Activated CD8-positive, alpha-beta memory T cell treated with anti-CD3 and anti-CD28 coated beads, Interleukin-2, amount 50 U/mL, for 1 hour (primary cell): ENCODE measurements at regions not wholly inside any gene's neighbourhood (a gene's known extent, or its start where the extent isn't known, plus 50 kb on each side); places are given as distances from the start of the nearest gene placed in this dataset.
"Not testable (repeated sequence)": the region's sequence is repeated elsewhere in the genome, so short reads cannot be mapped to it uniquely, and the experiment has no call there.

Experiments
- DNase-seq: peaks from one replicate; pipeline ENCODE4 v3.0.0-alpha.2; 2020; ENCODE audit errors: extremely low read depth

- no peak for DNase-seq
Measured at GRCh38 chr18:8991155-8991554, 111.3 kb upstream of the NDUFV2 start.

DNA sequence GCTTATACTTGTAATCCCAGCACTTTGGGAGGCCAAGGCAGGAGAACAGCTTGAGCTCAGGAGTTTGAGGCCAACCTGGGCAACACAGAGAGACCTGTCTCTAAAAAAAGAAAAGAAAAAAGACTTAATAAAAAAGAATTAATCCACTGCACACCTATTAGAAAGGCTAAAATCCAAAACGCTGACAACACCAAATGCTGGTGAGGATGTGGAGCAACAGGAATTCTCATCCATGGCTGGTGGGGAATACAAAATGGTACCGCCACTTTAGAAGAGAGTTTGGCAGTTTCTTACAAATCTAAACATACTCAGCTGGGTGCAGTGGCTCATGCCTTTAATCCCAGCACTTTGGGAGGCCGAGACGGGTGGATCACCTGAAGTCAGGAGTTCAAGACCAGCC lies 110.0 kb upstream of the NDUFV2 start:
- DNase-seq, result not testable (repeated sequence)

GRCh38 chr18:8994603-8995002 lies 107.9 kb upstream of the NDUFV2 start:
- DNase-seq, result no peak

DNA sequence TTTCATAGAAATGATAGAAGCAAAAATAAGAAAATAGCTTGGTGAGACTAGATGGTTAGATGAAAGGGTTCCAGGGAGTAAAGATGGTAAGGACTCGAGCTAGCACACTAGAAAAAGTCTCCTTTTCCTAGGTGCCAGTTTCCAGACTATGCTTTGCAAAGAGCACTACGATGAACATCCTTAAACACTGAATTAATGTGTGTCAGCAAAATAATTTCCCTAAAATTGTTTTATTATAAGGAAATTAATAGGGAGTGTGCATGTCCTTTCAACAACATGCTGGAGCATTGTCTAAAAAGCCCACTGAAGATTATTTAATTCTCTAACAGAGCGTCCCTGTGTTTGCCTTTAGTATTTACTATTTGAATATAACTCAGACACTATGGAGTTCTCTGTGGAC lies 107.4 kb upstream of the NDUFV2 start:
- no peak for DNase-seq

DNA sequence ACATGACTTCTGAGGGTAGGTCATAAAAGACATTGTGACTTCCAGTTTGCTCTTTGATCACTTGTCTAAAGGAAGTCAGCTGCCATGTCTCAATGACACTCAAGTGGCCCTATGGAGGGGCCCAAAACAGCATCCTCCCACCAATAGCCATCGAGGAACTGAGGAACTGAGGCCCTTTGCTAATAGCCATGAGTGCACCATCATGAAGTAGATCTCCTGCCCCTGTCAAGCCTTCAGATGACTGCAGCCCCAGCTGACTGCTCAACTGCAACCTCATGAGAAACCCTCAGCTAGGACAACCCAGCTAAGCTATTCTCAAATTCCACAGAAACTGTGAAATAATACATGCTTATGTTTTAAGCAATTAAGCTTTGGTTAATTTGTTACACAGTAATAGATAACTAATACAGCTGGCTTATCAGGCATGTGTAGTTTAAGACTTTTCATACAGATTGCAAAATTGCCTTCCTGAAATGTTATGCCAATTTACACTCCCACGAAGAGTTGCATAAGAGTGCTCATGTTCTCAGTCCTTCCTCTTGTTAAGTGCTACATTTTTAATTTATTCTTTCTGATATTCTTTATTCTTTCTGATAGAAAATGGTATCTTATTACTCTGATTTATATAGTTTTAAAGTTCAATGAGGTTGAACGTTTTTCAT lies 105.6 kb upstream of the NDUFV2 start:
- DNase-seq, result no peak

DNA sequence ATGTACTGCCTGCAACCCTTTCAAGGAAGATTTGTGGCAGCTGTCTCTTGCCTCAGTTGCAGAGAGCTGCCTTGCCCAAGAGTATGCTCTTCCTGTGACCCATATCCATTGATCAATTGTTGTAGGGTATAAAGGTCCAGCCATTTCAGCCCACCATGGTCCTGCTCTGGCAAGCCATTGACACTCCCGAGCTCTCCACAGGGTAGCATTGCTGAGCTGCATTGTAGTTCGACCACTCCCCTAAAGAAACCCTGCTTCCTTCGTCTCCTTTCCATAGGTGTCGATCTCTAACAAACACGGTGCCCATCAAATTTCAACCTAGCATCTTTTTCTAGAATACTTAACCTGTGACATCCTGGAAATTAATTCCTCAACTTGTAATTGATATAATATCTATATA lies 104.9 kb upstream of the NDUFV2 start:
- no peak for DNase-seq

- DNase-seq, result no peak
Measured at GRCh38 chr18:8998481-8999217, 103.8 kb upstream of the NDUFV2 start.

DNA sequence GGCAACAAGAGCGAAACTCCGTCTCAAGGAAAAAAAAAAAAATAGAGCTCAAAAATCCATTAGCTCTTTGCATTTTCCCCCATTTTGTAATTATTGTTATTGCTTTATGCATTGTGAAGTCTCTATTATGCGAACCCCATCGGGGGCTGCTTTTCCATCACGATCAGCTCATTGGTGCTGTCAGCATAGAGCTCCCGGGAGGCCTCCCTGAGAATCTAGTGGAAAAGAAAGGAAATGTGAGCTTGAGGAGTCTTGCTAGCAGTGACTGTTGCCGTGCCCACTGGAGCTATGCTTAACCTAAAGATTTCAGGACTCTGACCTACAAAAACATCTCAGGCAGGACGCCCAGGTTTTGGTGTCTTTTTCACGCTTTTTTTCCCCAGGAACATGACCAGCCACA lies 102.6 kb upstream of the NDUFV2 start:
- no peak for DNase-seq

GRCh38 chr18:9000733-9001132 lies 101.8 kb upstream of the NDUFV2 start:
- no peak for DNase-seq

DNA sequence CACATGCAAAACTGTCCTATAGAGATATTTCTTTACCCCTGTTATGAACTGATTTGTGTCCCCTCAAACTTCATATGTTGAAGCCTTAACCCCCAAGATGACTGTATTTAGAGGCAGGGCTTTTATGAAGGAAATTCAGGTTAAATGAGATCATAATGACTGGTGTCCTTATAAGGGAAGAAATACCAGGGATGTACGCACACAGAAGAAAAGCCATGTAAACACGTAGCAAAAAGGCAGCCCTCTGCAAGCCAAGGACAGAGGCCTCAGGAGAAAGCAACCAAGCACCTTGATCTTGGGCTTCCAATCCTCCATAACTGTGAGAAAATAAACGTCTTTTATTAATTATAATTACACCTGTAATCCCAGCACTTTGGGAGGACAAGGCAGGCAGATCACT lies 101.3 kb upstream of the NDUFV2 start:
- no peak for DNase-seq

DNA sequence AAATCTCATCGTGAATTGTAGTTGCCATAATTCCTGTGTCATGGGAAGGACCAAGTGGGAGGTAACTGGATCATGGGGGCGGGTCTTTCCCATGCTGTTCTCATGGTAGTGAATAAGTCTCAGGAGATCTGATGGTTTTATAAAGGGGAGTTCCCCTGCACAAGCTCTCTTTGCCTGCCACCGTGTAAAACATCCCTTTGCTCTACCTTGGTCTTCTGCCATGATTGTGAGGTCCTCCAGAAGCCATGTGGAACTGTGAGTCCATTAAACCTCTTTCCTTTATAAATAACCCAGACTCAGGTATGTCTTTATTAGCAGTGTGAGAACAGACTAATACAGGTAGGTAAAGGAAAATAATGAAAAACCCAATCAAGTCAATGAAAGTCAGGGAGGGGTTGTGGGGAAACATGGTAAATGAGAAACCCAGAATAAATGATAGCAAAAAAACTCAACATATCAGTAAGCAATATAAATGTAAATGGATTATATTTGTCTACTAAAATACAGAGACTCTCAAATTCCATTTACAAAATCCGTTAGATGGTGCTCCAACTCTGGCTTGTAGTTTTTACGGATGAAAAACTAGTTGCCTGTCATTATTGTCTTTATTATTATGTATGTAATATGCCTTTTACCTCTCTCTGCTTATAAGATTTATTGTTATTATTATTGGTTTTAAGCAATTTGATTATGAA lies 98.9 kb upstream of the NDUFV2 start:
- DNase-seq, result no peak

DNA sequence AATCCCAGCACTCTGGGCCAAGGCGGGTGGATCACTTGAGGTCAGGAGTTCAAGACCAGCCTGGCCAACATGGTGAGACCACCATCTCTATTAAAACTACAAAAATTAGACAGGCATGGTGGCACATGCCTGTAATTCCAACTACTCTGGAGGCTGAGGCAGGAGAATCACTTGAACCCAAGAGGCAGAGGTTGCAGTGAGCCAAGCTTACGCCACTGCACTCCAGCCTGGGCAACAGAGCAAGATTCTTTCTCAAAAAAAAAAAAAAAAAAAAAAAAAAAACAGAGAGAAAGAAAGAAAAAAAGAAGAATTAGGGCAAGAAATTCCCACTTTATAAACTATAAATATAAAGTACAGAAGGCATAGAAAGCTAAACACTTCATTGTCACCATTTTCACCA lies 98.2 kb upstream of the NDUFV2 start:
- not testable (repeated sequence) for DNase-seq

GRCh38 chr18:9007700-9008099 lies 94.8 kb upstream of the NDUFV2 start:
- DNase-seq, result not testable (repeated sequence)

DNA sequence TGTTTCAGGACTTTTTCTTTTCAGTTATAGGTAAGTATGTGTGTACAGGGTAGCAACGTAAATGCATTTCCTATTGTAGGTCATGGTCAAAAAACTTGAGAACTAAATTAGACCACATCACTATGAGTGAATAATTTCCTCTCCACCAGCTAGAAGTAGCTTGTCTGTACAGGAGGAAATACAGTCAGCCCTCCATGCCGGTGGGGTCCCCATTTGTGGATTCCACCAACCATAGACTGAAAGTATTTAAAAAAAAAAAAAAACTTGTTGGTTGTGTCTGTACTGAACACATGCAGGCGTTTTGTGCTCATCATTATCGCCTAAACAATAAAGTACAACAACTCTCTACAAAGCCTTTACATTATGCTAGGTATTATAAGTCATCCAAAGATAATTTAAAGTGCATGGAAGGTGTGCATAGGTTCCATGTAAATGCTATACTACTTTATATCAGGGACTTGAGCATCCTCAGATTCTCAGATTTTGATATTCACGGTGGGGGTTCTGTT lies 94.2 kb upstream of the NDUFV2 start:
- DNase-seq, result no peak

GRCh38 chr18:9008709-9009635 lies 93.5 kb upstream of the NDUFV2 start:
- DNase-seq, result no peak

- DNase-seq, result no peak
Measured at GRCh38 chr18:9009703-9010488, 92.6 kb upstream of the NDUFV2 start.

- DNase-seq, result no peak
Measured at GRCh38 chr18:9011431-9011830, 91.1 kb upstream of the NDUFV2 start.

GRCh38 chr18:9013926-9014373 lies 88.5 kb upstream of the NDUFV2 start:
- no peak for DNase-seq

- no peak for DNase-seq
Measured at GRCh38 chr18:9015689-9016088, 86.8 kb upstream of the NDUFV2 start.

DNA sequence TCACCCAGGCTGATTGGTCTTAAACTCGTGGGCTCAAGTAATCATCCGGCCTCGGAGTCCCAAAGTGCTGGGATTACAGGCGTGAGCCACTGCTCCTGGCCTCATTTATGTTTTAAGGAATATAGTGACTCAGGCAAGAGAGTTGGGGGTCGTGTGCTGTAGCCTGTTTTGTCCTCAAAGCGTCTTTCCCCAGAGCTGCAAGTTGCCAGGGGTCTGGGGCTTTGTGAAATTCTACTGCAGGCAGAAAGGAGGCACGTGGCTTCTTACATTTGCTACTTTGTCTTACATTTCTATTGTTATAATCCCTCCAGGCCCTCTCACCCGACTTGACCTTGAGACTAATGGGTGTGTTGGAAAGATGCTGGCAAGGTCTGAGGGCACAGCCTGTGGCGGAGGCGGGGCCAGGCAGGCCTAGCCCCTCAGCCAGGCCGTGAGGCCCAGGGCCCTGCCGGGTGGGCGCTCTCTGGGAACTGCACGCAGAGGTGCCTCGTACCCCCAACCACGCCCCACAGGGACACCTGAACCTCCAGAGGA lies 85.8 kb upstream of the NDUFV2 start:
- DNase-seq, result no peak
